IMR-90 (cell line): ENCODE measurements at regions not wholly inside any gene's neighbourhood (a gene's known extent, or its start where the extent isn't known, plus 50 kb on each side); places are given as distances from the start of the nearest gene placed in this dataset.
"Not testable (repeated sequence)": the region's sequence is repeated elsewhere in the genome, so short reads cannot be mapped to it uniquely, and the experiment has no call there.

Source experiments
- CHD1 ChIP-seq: IDR thresholded peaks from 2 replicates; pipeline ENCODE4 v1.6.1; 2012; ENCODE audit warnings: low read depth, low read length, improper control_type of control experiment
- FOS ChIP-seq: fragments of 150-350 bp; IDR thresholded peaks from 2 replicates; pipeline ENCODE4 v1.6.1; 2016; ENCODE audit warnings: low read depth, low read length
- MAFK ChIP-seq: IDR thresholded peaks from 2 replicates; pipeline ENCODE4 v1.6.1; 2012; ENCODE audit warnings: low read depth, low read length, improper control_type of control experiment
- MAZ ChIP-seq: IDR thresholded peaks from 2 replicates; pipeline ENCODE4 v1.6.1; 2012; ENCODE audit warnings: low read depth, mild to moderate bottlenecking, low read length, improper control_type of control experiment, moderate library complexity, borderline replicate concordance
- MXI1 ChIP-seq: IDR thresholded peaks from 2 replicates; pipeline ENCODE4 v1.6.1; 2012; ENCODE audit warnings: low read depth, mild to moderate bottlenecking, low read length, moderate library complexity, borderline replicate concordance
- POLR2A ChIP-seq: IDR thresholded peaks from 2 replicates; pipeline ENCODE4 v1.6.1; 2012; ENCODE audit warnings: mild to moderate bottlenecking, low read depth, low read length
- RAD21 ChIP-seq: IDR thresholded peaks from 2 replicates; pipeline ENCODE4 v1.6.1; 2012; ENCODE audit warnings: low read length, improper control_type of control experiment
- RCOR1 ChIP-seq: IDR thresholded peaks from 2 replicates; pipeline ENCODE4 v1.6.1; 2012; ENCODE audit warnings: mild to moderate bottlenecking, low read length, improper control_type of control experiment; ENCODE audit not compliant: insufficient replicate concordance
- RFX5 ChIP-seq: IDR thresholded peaks from 2 replicates; pipeline ENCODE4 v1.8.0; 2012; ENCODE audit warnings: low read depth, mild to moderate bottlenecking, low read length, moderate library complexity
- SMC3 ChIP-seq: fragments of 150-350 bp; IDR thresholded peaks from 2 replicates; pipeline ENCODE4 v1.6.1; 2016; ENCODE audit warnings: low read depth, mild to moderate bottlenecking, antibody characterized with exemption, low read length, moderate library complexity
- TF ChIP-seq, protein P1 (sequence below): conservative IDR thresholded peaks from 2 replicates; pipeline ENCODE4 v1.5.1; 2012; ENCODE audit warnings: mild to moderate bottlenecking, low read depth, low read length, improper control_type of control experiment
- TF ChIP-seq, protein P2 (sequence below): fragments of 150-350 bp; IDR thresholded peaks from 2 replicates; pipeline ENCODE4 v1.6.1; 2017; ENCODE audit warnings: mild to moderate bottlenecking, antibody characterized with exemption, low read length, low read depth
- TF ChIP-seq, protein P3 (sequence below): fragments of 150-350 bp; IDR thresholded peaks from 2 replicates; pipeline ENCODE4 v1.6.1; 2016; ENCODE audit warnings: low read depth, mild to moderate bottlenecking, low read length, moderate library complexity, borderline replicate concordance

DNA sequence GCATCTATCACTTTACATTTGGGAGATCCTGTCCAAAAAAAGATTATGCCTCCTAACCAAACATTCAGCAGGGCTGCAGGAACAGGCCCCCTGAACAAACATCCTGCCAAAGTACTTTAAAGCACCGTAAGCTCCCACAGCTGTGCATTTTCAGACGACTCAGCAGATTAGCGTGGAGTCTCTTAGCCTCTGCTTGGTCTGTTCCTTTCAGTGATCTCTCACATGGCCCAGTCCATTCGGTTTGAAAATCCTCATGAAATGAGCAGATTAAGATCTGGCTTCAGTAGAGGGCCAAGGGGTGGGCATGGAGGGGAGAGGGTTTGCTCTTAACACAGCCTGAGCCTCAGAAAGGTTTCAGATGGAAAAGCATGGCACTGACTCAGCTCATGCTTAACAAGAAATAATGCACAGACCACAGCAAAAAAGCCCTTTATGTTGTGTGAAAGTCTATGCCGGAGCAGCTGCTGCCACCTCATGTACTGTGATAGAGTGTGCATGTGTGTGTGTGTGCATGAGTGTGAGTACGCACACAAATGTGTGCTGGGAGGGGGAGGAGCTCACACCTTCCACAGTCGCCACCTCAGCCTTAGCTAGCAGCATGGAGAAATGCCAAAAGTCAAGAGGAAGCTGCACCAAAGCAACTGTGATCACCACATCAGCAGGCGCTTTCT, 64.2 kb downstream of the FOXD4L6 start:
- TF ChIP-seq, protein P1, sequence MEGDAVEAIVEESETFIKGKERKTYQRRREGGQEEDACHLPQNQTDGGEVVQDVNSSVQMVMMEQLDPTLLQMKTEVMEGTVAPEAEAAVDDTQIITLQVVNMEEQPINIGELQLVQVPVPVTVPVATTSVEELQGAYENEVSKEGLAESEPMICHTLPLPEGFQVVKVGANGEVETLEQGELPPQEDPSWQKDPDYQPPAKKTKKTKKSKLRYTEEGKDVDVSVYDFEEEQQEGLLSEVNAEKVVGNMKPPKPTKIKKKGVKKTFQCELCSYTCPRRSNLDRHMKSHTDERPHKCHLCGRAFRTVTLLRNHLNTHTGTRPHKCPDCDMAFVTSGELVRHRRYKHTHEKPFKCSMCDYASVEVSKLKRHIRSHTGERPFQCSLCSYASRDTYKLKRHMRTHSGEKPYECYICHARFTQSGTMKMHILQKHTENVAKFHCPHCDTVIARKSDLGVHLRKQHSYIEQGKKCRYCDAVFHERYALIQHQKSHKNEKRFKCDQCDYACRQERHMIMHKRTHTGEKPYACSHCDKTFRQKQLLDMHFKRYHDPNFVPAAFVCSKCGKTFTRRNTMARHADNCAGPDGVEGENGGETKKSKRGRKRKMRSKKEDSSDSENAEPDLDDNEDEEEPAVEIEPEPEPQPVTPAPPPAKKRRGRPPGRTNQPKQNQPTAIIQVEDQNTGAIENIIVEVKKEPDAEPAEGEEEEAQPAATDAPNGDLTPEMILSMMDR, result not testable (repeated sequence)
- TF ChIP-seq MXI1, SMC3, FOS, RCOR1, RFX5, POLR2A, CHD1, MAZ, RAD21: not testable (repeated sequence)
- TF ChIP-seq, protein P2, sequence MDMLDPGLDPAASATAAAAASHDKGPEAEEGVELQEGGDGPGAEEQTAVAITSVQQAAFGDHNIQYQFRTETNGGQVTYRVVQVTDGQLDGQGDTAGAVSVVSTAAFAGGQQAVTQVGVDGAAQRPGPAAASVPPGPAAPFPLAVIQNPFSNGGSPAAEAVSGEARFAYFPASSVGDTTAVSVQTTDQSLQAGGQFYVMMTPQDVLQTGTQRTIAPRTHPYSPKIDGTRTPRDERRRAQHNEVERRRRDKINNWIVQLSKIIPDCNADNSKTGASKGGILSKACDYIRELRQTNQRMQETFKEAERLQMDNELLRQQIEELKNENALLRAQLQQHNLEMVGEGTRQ, result not testable (repeated sequence)
- TF ChIP-seq MAFK, result peak; percentile 77
- TF ChIP-seq, protein P3, sequence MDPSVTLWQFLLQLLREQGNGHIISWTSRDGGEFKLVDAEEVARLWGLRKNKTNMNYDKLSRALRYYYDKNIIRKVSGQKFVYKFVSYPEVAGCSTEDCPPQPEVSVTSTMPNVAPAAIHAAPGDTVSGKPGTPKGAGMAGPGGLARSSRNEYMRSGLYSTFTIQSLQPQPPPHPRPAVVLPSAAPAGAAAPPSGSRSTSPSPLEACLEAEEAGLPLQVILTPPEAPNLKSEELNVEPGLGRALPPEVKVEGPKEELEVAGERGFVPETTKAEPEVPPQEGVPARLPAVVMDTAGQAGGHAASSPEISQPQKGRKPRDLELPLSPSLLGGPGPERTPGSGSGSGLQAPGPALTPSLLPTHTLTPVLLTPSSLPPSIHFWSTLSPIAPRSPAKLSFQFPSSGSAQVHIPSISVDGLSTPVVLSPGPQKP, result not testable (repeated sequence)
